Ascending aorta (tissue), 2 donors: ENCODE measurements at regions not wholly inside any gene's neighbourhood (a gene's known extent, or its start where the extent isn't known, plus 50 kb on each side); places are given as distances from the start of the nearest gene placed in this dataset.

Source experiments
- DNase-seq, 2 donors: peaks; one replicate each; pipeline ENCODE4 v3.0.0-alpha.2; 2019; ENCODE audit warnings: low spot score in 2 of 2
- H3K27ac ChIP-seq, 2 donors: fragments of 200-600 bp; sonication (generic); one replicate each; pipeline ENCODE4 v1.5.1; 2016 to 2017; ENCODE audit warnings: mild to moderate bottlenecking in 1 of 2
- H3K27me3 ChIP-seq: fragments of 200-600 bp; sonication (generic); one replicate; pipeline ENCODE4 v1.5.1; 2017
- H3K36me3 ChIP-seq, 2 donors: fragments of 200-600 bp; sonication (generic); one replicate each; pipeline ENCODE4 v1.5.1; 2016
- H3K4me1 ChIP-seq, 2 donors: fragments of 200-600 bp; sonication (generic); one replicate each; pipeline ENCODE4 v1.5.1; 2016 to 2017; ENCODE audit warnings: mild to moderate bottlenecking in 1 of 2
- H3K4me3 ChIP-seq, 2 donors: fragments of 200-600 bp; sonication (generic); one replicate each; pipeline ENCODE4 v1.5.1; 2016 to 2017; ENCODE audit warnings: mild to moderate bottlenecking in 1 of 2
- H3K9me3 ChIP-seq, 2 donors: fragments of 200-600 bp; sonication (generic); one replicate each; pipeline ENCODE4 v1.5.1; 2016
- intact Hi-C: fragments of 100-400 bp; cut with DNase I; formaldehyde crosslinking; loops from one replicate; pipeline ENCODE4 v1.15.1; 2023
- TF ChIP-seq, protein P1 (sequence below), 3 experiments: fragments of 200-600 bp in 2 of 3; fragments of 450-650 bp in 1 of 3; sonication (generic) in 2 of 3; IDR thresholded peaks; one replicate each; pipeline ENCODE4 v1.5.1; 2016 to 2019; ENCODE audit warnings: antibody characterized with exemption in 3 of 3, mild to moderate bottlenecking in 1 of 3, moderate library complexity in 1 of 3

DNA sequence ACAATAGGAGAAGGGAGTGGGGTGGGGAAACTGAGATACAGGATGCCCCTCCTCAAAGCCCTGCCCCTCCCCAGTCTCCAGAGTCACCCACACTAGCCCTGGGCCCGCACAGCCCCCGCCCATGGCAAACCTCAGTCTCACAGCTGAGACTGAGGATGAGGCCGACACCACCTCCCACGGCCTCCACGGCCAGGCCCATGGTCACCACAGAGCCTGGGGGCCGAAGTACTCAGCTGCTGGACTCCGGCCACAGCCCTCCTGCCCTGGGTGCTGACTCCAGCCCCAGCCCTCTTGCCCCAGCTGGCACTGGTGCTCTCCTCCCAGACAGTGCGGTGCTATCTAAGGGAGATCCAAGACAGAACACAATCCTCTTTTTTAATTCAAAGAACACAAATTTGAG, 176.1 kb downstream of the TTLL2 start:
- TF ChIP-seq, protein P1, sequence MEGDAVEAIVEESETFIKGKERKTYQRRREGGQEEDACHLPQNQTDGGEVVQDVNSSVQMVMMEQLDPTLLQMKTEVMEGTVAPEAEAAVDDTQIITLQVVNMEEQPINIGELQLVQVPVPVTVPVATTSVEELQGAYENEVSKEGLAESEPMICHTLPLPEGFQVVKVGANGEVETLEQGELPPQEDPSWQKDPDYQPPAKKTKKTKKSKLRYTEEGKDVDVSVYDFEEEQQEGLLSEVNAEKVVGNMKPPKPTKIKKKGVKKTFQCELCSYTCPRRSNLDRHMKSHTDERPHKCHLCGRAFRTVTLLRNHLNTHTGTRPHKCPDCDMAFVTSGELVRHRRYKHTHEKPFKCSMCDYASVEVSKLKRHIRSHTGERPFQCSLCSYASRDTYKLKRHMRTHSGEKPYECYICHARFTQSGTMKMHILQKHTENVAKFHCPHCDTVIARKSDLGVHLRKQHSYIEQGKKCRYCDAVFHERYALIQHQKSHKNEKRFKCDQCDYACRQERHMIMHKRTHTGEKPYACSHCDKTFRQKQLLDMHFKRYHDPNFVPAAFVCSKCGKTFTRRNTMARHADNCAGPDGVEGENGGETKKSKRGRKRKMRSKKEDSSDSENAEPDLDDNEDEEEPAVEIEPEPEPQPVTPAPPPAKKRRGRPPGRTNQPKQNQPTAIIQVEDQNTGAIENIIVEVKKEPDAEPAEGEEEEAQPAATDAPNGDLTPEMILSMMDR (IDR thresholded peaks at IDR 0.05): no peak
- Histone ChIP-seq H3K4me3 (no peak overlapping the region), H3K9me3 (no peaks in the 10 kb centered on the region), H3K27me3 (no peaks in the 10 kb centered on the region), H3K27ac (no peak overlapping the region), H3K36me3 (no peaks in the 10 kb centered on the region), H3K4me1 (peaks cover 0 to 7% of the 10 kb centered on the region in 2 donors)
- no peak for DNase-seq
- intact Hi-C loops: no loop called here

DNA sequence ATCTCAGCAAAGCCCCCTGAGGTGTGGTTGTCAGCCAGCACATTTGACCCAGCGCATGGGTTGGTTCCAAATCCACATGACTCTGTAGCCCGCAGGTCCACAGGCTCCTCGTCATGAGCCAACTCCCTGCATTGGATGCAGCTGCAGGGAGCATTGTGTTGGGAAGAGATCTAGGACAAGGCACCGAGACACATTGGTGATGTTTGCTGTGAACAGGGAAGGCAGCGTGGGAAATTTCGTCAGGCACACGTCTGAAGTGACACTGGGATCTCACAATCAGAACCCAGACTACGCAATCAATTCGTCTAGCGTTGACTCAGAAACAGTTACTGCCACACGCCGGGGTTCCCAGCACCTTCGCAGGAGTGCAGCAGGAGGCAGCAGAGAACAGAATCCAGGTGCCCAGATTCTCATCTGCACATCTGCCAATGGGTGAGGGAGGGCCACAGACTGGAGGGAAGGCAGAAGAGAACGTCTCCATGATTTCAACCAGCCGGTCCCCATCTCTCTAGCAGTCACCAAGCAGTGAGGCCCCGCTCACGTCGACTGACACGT, 177.0 kb downstream of the TTLL2 start:
- Histone ChIP-seq H3K4me1 (peaks cover 0 to under 1% of the 10 kb centered on the region in 2 donors), H3K9me3 (no peaks in the 10 kb centered on the region), H3K4me3 (no peak overlapping the region), H3K27me3 (no peaks in the 10 kb centered on the region), H3K27ac (no peak overlapping the region), H3K36me3 (no peaks in the 10 kb centered on the region)
- intact Hi-C loops: no loop called here
- TF ChIP-seq, protein P1 (IDR thresholded peaks at IDR 0.05): peak in 1 of 3 experiments; percentile 14
- no peak for DNase-seq

DNA sequence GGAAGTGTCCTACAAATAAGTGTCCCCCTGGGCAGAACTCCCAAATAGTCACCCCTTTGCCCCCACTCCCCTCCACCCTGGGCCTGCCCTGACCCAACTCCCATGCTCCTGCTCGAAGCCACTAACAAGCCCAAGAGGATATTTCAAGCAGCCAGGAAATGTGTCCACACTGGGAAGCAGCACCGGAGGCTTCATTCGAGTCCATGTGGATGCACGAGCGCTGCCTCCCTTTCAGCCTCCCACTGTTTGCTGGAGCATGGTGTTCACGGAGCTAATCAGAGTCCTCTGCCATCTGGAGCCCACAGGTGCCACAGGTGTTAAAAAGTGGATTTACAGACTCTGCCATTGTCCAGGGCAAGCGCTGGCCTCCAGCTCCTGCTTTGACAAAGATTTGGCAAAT, 177.6 kb downstream of the TTLL2 start:
- Histone ChIP-seq H3K9me3 (no peaks in the 10 kb centered on the region), H3K27ac (no peak overlapping the region), H3K4me3 (no peak overlapping the region), H3K27me3 (no peaks in the 10 kb centered on the region), H3K4me1 (no peaks in the 10 kb centered on the region), H3K36me3 (no peaks in the 10 kb centered on the region)
- no peak for DNase-seq
- intact Hi-C loops: no loop called here
- TF ChIP-seq, protein P1 (IDR thresholded peaks at IDR 0.05): no peak

DNA sequence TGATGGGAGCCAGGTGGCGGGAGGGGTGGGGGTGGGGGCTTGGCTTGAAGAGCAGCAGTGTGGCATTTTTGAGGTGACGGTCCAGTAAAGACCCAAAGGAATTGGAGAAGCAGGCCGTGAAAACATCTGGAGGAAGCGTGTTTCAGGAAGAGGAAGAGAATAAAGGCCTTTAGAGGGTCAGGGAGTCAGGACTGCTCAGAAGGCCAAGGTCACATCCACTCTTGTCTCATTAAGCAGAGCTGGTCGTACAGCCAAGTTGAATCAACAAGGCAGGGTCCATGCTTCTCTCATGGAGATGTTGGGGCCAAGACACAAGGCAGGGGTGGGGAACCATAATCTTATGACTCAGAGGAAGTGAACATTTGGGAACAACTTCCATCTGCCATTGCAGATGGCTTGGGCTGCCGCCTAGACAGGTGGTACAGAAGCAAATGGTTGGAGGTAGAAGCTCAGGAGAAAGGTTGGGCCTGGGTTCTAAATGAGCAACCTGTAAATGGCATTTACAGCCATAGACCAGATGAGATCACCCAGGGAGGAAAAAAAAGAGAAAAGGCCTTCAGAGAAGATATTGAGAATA, 179.6 kb downstream of the TTLL2 start:
- TF ChIP-seq, protein P1 (IDR thresholded peaks at IDR 0.05): no peak
- Histone ChIP-seq H3K9me3 (no peaks in the 10 kb centered on the region), H3K4me3 (no peak overlapping the region), H3K27me3 (no peaks in the 10 kb centered on the region), H3K4me1 (no peaks in the 10 kb centered on the region), H3K36me3 (no peaks in the 10 kb centered on the region), H3K27ac (no peak overlapping the region)
- no peak for DNase-seq
- intact Hi-C loops: no loop called here

DNA sequence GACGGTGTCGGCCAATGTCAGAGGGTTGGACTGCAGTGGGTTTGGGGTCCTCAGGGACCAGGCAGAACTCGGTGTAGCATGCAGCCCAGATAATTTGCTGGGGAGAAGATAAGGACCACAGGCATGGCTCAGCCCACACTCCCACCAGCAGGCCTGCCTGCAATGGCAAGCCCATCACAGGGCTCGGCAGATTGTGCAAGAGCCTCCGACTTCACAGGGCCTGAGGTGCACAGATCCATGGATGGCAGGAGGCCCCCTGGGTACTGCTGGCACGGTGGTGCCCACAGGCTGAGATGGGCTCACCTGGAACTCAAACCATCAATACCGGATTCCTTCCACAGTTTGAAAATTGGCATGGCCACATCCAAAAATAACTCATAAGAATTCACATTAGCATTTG, 180.3 kb downstream of the TTLL2 start:
- no peak overlapping the region for H3K27ac ChIP-seq
- no peaks in the 10 kb centered on the region for H3K4me1 ChIP-seq
- H3K27me3 ChIP-seq: no peaks in the 10 kb centered on the region
- DNase-seq: no peak
- intact Hi-C loops: no loop called here
- H3K4me3 ChIP-seq: no peak overlapping the region
- H3K9me3 ChIP-seq: no peaks in the 10 kb centered on the region
- TF ChIP-seq, protein P1 (IDR thresholded peaks at IDR 0.05): no peak
- no peaks in the 10 kb centered on the region for H3K36me3 ChIP-seq

DNA sequence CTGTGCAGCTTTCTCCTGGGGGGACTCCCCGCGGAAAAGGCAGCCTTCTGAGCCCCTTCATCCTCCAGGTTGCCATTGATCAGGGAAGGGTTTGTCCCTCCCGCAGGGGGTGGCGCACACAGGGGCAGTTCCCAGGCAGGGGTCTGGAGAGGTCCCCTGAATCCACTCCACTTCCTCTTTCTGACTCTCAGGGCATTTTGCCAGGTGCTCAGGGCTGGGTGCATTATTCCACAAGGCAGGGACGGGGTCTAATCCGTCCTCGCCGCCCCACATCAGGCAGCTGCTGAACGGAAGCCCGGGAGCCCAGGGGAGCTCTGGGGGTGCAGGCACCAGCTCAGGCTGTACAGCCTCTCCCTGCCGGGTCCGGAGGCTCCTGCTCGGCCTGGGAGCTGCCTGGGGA, 180.9 kb downstream of the TTLL2 start:
- DNase-seq: no peak
- H3K36me3 ChIP-seq: no peaks in the 10 kb centered on the region
- no peaks in the 10 kb centered on the region for H3K9me3 ChIP-seq
- TF ChIP-seq, protein P1 (IDR thresholded peaks at IDR 0.05): no peak
- H3K27me3 ChIP-seq: no peaks in the 10 kb centered on the region
- no peak overlapping the region for H3K27ac ChIP-seq
- H3K4me1 ChIP-seq: no peaks in the 10 kb centered on the region
- no peak overlapping the region for H3K4me3 ChIP-seq
- intact Hi-C loops: no loop called here
